Fibroblast of the aortic adventitia (primary cell): ENCODE measurements at regions not wholly inside any gene's neighbourhood (a gene's known extent, or its start where the extent isn't known, plus 50 kb on each side); places are given as distances from the start of the nearest gene placed in this dataset.
A peak's percentile ranks its signal among the peaks of the same experiment; 100 is the strongest.
"Not testable (repeated sequence)": the region's sequence is repeated elsewhere in the genome, so short reads cannot be mapped to it uniquely, and the experiment has no call there.

Experiments used
- DNase-seq: peaks from one replicate; pipeline ENCODE4 v3.0.0-alpha.2; 2010; ENCODE audit warnings: low read depth
- H3K4me3 ChIP-seq: 2 replicates; pipeline ENCODE4 v1.5.1; 2011; ENCODE audit warnings: low read depth, mild to moderate bottlenecking, control low read depth, low read length, moderate library complexity
- TF ChIP-seq, protein P1 (sequence below): IDR thresholded peaks from 2 replicates; pipeline ENCODE4 v1.5.1; 2011; ENCODE audit warnings: mild to moderate bottlenecking, low read length, control low read depth, inconsistent platforms; ENCODE audit not compliant: insufficient read depth

DNA sequence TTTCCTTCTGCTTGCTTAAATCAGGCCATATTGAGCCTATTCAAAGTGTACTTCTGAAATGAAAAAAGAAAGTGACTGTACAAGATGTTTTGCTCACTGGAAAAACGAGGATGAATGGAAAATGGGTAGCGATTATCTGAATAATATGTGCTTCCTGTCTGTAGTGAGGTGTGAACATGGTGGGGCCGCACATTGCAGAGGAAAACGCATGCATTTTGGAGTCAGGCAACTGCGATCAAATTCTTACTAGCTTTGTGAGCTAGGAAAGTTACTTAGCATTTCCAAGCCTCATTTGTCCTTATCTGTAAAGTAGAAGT lies 73.0 kb upstream of the PRSS3 start:
- TF ChIP-seq, protein P1, sequence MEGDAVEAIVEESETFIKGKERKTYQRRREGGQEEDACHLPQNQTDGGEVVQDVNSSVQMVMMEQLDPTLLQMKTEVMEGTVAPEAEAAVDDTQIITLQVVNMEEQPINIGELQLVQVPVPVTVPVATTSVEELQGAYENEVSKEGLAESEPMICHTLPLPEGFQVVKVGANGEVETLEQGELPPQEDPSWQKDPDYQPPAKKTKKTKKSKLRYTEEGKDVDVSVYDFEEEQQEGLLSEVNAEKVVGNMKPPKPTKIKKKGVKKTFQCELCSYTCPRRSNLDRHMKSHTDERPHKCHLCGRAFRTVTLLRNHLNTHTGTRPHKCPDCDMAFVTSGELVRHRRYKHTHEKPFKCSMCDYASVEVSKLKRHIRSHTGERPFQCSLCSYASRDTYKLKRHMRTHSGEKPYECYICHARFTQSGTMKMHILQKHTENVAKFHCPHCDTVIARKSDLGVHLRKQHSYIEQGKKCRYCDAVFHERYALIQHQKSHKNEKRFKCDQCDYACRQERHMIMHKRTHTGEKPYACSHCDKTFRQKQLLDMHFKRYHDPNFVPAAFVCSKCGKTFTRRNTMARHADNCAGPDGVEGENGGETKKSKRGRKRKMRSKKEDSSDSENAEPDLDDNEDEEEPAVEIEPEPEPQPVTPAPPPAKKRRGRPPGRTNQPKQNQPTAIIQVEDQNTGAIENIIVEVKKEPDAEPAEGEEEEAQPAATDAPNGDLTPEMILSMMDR = no peak
- no peak for DNase-seq
- no peak overlapping the region for H3K4me3 ChIP-seq

DNA sequence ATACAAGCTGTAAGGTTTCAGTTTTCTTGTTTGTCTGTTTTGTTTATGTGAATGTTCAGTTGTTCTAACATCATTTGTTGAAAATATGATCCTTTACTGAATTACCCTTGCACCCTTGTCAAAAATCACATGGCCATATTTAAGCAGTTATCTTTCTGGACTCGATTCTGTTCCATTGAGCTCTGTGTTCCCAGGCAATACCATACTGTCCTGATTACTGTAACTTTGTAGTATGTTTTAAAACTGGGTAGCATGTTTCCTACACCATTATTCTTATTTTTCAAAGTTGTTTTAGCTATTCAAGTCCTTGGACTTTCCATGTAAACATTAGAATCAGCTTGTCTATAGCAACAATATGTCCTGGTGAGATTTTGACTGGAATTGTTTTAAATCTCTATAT lies 66.7 kb upstream of the PRSS3 start:
- DNase-seq = no peak
- H3K4me3 ChIP-seq = no peak overlapping the region
- TF ChIP-seq, protein P1 = no peak

DNA sequence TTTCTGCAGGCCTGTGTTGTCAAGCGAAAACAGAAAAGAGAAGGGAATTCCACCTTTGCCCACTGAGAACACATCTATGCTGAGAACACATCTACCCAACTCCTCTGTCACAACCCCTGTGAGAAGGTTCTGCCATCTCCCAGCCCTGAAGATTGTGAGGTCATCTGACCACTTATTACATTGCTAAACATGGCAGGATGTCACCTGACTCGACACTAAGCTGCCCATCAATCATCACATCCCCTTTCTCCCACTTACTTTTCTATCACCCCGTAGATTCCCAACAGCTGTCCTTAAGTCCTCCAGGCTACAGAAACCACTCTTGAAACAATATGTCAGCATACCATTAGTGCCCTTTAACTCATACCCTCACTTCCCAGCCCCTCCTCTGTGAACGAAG lies 64.2 kb upstream of the PRSS3 start:
- DNase-seq = no peak
- no peak overlapping the region for H3K4me3 ChIP-seq
- TF ChIP-seq, protein P1 = no peak

DNA sequence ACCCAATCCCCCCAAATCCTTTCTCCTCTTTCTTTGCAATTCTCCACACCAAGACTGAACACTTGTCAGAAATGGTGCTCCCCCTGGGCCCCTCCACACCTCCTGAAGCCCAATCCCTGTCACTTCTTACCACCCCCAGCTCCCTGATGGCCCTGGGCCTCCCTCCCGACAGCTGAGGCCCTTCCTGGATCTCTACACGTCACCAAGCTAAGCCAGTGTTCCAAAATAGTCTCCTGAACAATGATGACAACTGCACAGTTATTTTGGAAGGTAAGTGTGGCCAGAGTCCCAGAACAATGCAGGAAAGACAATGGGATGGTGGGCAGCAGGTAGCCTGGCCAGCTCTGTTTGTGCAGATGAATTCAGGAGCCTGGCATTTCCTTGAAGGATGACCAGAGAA lies 63.7 kb upstream of the PRSS3 start:
- no peak for DNase-seq
- TF ChIP-seq, protein P1 = no peak
- no peak overlapping the region for H3K4me3 ChIP-seq

GRCh38 chr9:33734247-33734940 lies 61.0 kb upstream of the PRSS3 start:
- H3K4me3 ChIP-seq, DNase-seq: not testable (repeated sequence)

GRCh38 chr9:33734941-33735835 lies 60.2 kb upstream of the PRSS3 start:
- not testable (repeated sequence) for DNase-seq

GRCh38 chr9:33737811-33738606 lies 57.4 kb upstream of the PRSS3 start:
- peak; percentile 76 for DNase-seq
- no peak overlapping the region for H3K4me3 ChIP-seq
- TF ChIP-seq, protein P1 = peak; percentile 86

More at GRCh38 chr9:33734941-33735835, 60.2 kb upstream of the PRSS3 start:
- H3K4me3 ChIP-seq = not testable (repeated sequence)
